ENCODE measurements at regions not wholly inside any gene's neighbourhood (a gene's known extent, or its start where the extent isn't known, plus 50 kb on each side); places are given as distances from the start of the nearest gene placed in this dataset.

- no peak for TF ChIP-seq CTCF (IDR thresholded peaks at IDR 0.05; ENCODE audit: low read depth, low read length, missing control alignments)
- DNase-seq (ENCODE audit: extremely low read depth, low read depth) = no peak
- no peak overlapping the region for H3K4me3 ChIP-seq (replicated peaks; ENCODE audit: low read depth, low read length)
Observed at GRCh38 chr22:48244388-48245195, 1482.1 kb downstream of the TBC1D22A start.

DNA sequence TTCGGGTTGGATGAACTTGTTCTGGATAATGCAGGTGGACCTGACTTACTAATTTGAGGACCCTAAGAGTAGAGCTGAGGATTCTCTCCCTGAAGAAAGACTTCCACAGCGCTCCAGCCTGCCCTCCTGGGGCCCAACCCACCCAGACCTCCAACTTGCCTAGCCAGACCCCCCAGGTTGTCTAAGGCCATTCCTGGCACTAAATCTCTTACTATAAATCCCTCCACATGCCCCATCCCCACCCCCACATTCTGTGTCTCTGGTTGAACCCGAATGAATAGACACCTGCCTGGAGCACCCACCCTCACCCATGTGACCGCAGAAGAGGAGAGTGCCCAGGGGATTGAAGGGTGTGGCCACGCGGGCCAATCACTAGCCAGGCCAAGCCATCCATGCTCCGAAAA, 1480.0 kb downstream of the TBC1D22A start:
- no peak overlapping the region for H3K4me3 ChIP-seq (replicated peaks; ENCODE audit: low read depth, low read length)
- no peak for TF ChIP-seq CTCF (IDR thresholded peaks at IDR 0.05; ENCODE audit: low read depth, low read length, missing control alignments)
- DNase-seq (ENCODE audit: extremely low read depth, low read depth) = no peak

DNA sequence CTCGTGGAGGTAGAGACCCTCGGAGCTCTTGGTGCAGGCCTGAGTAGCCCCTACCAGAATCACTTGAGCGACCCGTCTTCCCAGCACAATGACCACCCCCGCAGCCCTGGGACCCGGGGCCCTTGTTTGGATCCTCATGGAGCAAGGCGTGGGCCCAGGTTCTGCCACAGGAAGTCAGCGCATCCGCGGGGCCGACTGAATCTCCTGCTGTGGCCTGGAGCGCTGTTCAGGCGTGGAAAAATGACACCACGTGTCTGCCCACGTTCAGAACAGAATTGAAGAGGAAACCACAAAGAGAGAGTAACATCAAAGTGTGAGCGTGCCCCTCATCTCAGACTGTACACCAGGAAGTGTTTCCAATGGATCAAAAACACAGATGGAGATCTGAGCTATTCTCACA, 1479.2 kb downstream of the TBC1D22A start:
- H3K4me3 ChIP-seq (replicated peaks; ENCODE audit: low read depth, low read length) = no peak overlapping the region
- TF ChIP-seq CTCF (IDR thresholded peaks at IDR 0.05; ENCODE audit: low read depth, low read length, missing control alignments) = no peak
- no peak for DNase-seq (ENCODE audit: extremely low read depth, low read depth)

DNA sequence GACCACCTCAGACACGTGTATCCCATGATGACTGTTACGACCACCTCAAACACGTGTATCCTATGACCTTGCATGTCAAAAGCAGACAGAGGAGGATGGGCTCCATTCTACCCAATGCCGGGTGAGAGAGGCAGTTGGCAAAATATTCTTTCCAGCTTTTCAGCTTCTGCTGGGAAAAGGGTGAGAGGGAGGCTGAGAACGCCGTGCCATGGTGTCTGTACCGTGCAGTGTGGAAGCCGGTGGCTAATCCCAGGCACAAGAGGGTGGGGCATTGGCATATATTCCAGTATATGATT, 1478.4 kb downstream of the TBC1D22A start:
- no peak for TF ChIP-seq CTCF (IDR thresholded peaks at IDR 0.05; ENCODE audit: low read depth, low read length, missing control alignments)
- no peak for DNase-seq (ENCODE audit: extremely low read depth, low read depth)
- H3K4me3 ChIP-seq (replicated peaks; ENCODE audit: low read depth, low read length) = no peak overlapping the region

- no peak overlapping the region for H3K4me3 ChIP-seq (replicated peaks; ENCODE audit: low read depth, low read length)
- TF ChIP-seq CTCF (IDR thresholded peaks at IDR 0.05; ENCODE audit: low read depth, low read length, missing control alignments) = no peak
- no peak for DNase-seq (ENCODE audit: extremely low read depth, low read depth)
Observed at GRCh38 chr22:48240148-48240934, 1477.9 kb downstream of the TBC1D22A start.

DNA sequence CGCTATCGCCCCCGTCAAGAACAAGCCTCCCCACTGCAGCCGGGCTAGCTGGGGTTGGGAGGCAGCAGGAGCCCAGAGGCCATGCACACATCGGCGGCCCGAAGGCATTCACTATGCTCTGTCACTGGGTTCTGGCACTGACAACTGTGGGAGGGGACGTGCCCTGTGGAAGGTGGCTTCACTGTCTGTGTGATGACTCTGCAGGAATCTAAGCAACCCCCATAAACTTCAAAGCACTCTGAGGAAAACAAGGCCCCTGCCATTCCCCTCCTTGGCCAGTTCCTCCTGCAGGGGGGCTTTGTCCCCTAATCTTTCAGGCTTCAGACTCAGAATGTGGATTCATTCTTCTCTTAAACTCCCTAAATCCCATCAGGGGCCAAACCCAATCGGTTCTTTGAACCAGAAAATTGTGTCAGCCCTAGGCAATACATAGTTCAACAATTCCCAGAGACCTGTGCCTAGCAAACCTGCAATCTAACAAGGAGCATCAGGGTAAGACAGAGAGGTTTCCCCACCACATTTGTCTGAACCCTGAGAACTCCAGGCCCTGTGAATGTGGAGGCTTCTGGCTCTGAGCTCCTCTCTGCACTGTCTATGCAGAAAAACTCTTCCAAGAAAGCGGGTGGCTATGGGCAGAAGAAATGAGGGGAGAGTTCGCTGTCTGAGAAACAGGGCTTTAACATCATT, 1477.2 kb downstream of the TBC1D22A start:
- no peak for TF ChIP-seq CTCF (IDR thresholded peaks at IDR 0.05; ENCODE audit: low read depth, low read length, missing control alignments)
- DNase-seq (ENCODE audit: extremely low read depth, low read depth) = no peak
- H3K4me3 ChIP-seq (replicated peaks; ENCODE audit: low read depth, low read length) = no peak overlapping the region
